Left ventricle myocardium inferior (tissue), 1 donor: ENCODE measurements at regions not wholly inside any gene's neighbourhood (a gene's known extent, or its start where the extent isn't known, plus 50 kb on each side); places are given as distances from the start of the nearest gene placed in this dataset.

Experiments
- DNase-seq: peaks from one replicate; pipeline ENCODE4 v3.0.0-alpha.2; 2020
- H3K27ac ChIP-seq: fragments of 200-600 bp; replicated peaks from 2 replicates; pipeline ENCODE4 v1.8.0; 2021
- H3K27me3 ChIP-seq: fragments of 200-600 bp; 2 replicates; pipeline ENCODE4 v1.8.0; 2021; ENCODE audit warnings: low read depth
- H3K36me3 ChIP-seq: fragments of 200-600 bp; 2 replicates; pipeline ENCODE4 v1.8.0; 2021
- H3K4me1 ChIP-seq: fragments of 200-600 bp; 2 replicates; pipeline ENCODE4 v1.8.0; 2021
- H3K4me3 ChIP-seq: fragments of 200-600 bp; 2 replicates; pipeline ENCODE4 v1.8.0; 2021; ENCODE audit warnings: mild to moderate bottlenecking, moderate library complexity
- H3K9me3 ChIP-seq: fragments of 200-600 bp; replicated peaks from 2 replicates; pipeline ENCODE4 v1.8.0; 2021
- CTCF ChIP-seq: fragments of 200-600 bp; IDR thresholded peaks from 2 replicates; pipeline ENCODE4 v1.8.0; 2021; ENCODE audit warnings: antibody characterized with exemption, mild to moderate bottlenecking, borderline replicate concordance
- intact Hi-C: fragments of 100-400 bp; cut with micrococcal nuclease; formaldehyde crosslinking; loops from one replicate; pipeline ENCODE4 v1.11.0; 2022
- donor health status: DM: no; HTN: yes; CAD: no; lungs with severe emphysema.

GRCh38 chr11:81432333-81432732 lies 1301.3 kb downstream of the FAM181B start:
- H3K9me3 ChIP-seq, result no peaks in the 10 kb centered on the region
- intact Hi-C loops, result no loop called here
- TF ChIP-seq CTCF, result no peak

GRCh38 chr11:81424822-81425221 lies 1308.8 kb downstream of the FAM181B start:
- Histone ChIP-seq H3K36me3 (no peaks in the 10 kb centered on the region), H3K9me3 (no peaks in the 10 kb centered on the region), H3K27me3 (no peaks in the 10 kb centered on the region), H3K27ac (no peak overlapping the region), H3K4me3 (no peak overlapping the region), H3K4me1 (peaks cover 6% of the 10 kb centered on the region)
- intact Hi-C loops, result no loop called here
- no peak for TF ChIP-seq CTCF
- no peak for DNase-seq

More at GRCh38 chr11:81432333-81432732, 1301.3 kb downstream of the FAM181B start:
- Histone ChIP-seq H3K36me3 (no peaks in the 10 kb centered on the region), H3K27ac (no peak overlapping the region), H3K4me1 (no peaks in the 10 kb centered on the region), H3K27me3 (no peaks in the 10 kb centered on the region), H3K4me3 (no peak overlapping the region)
- DNase-seq, result no peak

GRCh38 chr11:81422402-81422801 lies 1311.3 kb downstream of the FAM181B start:
- no peak for TF ChIP-seq CTCF
- Histone ChIP-seq H3K9me3 (no peaks in the 10 kb centered on the region), H3K36me3 (no peaks in the 10 kb centered on the region), H3K4me3 (no peak overlapping the region), H3K27me3 (no peaks in the 10 kb centered on the region), H3K27ac (no peak overlapping the region), H3K4me1 (peaks cover 6% of the 10 kb centered on the region)
- DNase-seq, result no peak
- intact Hi-C loops, result no loop called here

GRCh38 chr11:81421251-81421860 lies 1312.3 kb downstream of the FAM181B start:
- Histone ChIP-seq H3K9me3 (no peaks in the 10 kb centered on the region), H3K36me3 (no peaks in the 10 kb centered on the region), H3K27me3 (no peaks in the 10 kb centered on the region), H3K4me3 (no peak overlapping the region), H3K4me1 (peaks cover 6% of the 10 kb centered on the region), H3K27ac (no peak overlapping the region)
- DNase-seq, result no peak
- TF ChIP-seq CTCF, result no peak
- intact Hi-C loops, result no loop called here

GRCh38 chr11:81420668-81421250 lies 1312.9 kb downstream of the FAM181B start:
- H3K4me3 ChIP-seq, result no peak overlapping the region
- H3K9me3 ChIP-seq, result no peaks in the 10 kb centered on the region
- DNase-seq, result no peak
- no peaks in the 10 kb centered on the region for H3K27me3 ChIP-seq
- peaks cover 6% of the 10 kb centered on the region for H3K4me1 ChIP-seq
- H3K27ac ChIP-seq, result peak overlapping the region; percentile 20
- peak; percentile 33 for TF ChIP-seq CTCF
- intact Hi-C loops, result no loop called here
- no peaks in the 10 kb centered on the region for H3K36me3 ChIP-seq
